ENCODE measurements at regions not wholly inside any gene's neighbourhood (a gene's known extent, or its start where the extent isn't known, plus 50 kb on each side); places are given as distances from the start of the nearest gene placed in this dataset.

DNA sequence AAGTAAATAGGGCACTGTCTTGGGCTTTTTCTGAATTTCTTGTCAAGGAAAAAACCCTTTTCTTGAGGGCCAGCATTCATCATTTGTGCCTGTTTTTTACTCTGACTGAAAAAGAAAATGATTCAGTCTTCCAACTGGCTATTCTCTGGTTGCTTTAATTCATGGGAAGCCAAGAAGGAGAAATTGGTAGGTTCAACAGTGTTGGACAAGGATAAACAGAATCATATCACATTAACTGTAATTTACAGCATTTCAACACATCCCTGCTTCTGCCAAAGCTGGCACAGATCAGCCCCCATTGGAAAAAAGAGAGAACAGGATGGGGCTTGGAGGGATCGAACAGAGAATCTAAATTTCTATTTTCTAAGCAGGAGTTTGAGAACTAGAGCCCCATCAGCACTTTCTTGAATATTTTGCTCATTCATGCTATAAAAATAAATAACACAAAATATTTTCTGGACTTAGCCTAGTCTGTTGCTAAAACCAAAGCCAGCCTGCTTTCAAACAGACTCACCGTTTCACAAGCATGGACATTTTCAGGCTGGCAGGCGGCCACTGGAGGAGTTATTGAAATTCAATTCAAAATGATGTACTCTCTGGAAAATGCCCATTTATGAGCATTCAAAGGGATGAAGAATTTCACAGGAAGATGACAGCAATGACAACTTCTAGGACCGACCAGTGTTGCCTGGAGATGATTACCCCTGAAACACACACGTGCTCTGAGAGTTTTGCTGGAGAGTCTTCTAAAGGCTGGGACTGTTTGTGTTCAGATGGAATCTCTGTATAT lies 181.2 kb downstream of the WNT5A start:
- no peak for DNase-seq
- intact Hi-C loops (cut with DNase I, micrococcal nuclease): no loop called here
- no peak for ATAC-seq

DNA sequence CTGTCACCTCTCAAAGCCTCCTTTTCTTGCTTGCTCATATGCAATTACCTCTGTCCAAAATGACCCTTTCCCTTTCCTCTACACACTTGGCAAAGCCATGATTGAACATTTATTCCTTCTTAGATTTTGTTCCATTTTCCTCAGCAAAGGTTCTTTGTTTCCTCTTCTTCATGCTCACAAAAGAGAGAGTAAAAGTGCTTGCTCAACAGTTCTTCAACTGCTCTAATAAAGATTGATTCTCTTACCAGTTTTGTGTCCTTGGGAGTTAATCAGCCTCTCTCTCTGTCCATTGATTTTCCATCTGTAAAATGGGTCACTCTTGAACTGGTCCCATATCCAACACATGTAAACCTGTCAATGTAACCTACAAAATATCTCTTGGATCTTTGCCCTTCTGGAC lies 186.4 kb downstream of the WNT5A start:
- no peak for ATAC-seq
- intact Hi-C loops (cut with DNase I, micrococcal nuclease): no loop called here
- no peak for DNase-seq

GRCh38 chr3:55297706-55298105 lies 189.4 kb downstream of the WNT5A start:
- intact Hi-C loops (cut with DNase I, micrococcal nuclease): no loop called here
- DNase-seq (no peak), ATAC-seq (no peak)

DNA sequence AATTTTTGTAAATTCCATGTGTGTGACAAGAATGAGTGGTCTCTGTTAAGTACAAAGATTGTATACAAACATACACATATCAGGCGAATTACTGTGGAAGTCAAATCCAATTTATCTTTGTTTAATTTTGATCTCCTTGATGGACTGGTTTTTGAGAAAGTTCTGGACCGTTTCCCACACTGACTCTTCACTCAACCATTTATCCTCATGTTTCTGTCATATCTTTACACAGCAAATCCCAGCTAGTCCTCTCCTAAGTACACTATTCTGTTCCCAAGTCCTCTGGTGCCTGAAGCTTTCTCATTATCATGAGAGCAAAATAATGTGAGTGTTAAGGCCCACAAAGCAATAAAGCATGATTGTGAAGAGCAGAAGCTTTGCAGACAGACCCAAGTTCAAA lies 189.9 kb downstream of the WNT5A start:
- intact Hi-C loops (cut with DNase I, micrococcal nuclease): no loop called here
- DNase-seq (no peak), ATAC-seq (no peak)

DNA sequence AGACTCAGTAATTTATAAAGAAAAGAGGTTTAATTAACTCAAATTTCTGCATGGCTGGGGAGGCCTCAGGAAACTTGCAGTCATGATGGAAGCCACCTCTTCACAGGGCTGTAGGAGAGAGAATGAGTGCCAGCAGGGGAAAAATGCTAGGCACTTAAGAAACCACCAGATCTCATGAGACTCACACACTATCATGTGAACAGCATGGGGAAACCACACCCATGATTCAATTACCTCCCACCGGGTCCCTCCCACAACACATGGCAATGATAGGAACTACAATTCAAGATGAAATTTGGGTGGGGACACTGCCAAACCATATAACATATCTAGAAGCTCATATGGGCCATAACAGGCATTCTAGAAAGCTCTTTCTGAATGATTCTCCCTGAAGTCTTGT lies 190.3 kb downstream of the WNT5A start:
- DNase-seq (no peak), ATAC-seq (no peak)
- intact Hi-C loops (cut with DNase I, micrococcal nuclease): no loop called here

- intact Hi-C loops (cut with DNase I, micrococcal nuclease): no loop called here
- no peak for ATAC-seq
Measured at GRCh38 chr3:55296030-55296429, 191.1 kb downstream of the WNT5A start.

DNA sequence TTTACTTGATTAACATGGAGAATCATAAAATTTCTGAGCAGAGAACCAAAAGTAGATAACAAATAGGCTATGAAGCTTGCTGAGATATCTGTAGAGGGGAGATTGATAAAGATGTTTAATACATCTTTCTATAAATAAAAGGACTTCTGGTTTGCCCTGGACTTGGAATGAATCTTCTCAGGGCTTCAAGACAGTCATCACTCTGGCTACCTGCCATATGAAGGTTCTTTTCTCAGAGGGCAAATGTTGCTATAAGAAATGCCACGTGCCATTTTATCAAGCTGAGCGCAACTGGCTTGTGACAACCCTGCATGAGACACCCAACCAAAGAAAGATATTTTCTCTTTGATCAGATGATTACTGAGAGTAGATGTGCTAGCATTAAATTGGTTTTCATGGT lies 192.5 kb downstream of the WNT5A start:
- intact Hi-C loops (cut with DNase I, micrococcal nuclease): no loop called here

More at GRCh38 chr3:55296030-55296429, 191.1 kb downstream of the WNT5A start:
- DNase-seq: no peak

GRCh38 chr3:55292360-55292759 lies 194.7 kb downstream of the WNT5A start:
- intact Hi-C loops (cut with DNase I, micrococcal nuclease): no loop called here
- ATAC-seq (no peak), DNase-seq (no peak)

More for the DNA sequence above, 192.5 kb downstream of the WNT5A start:
- ATAC-seq (no peak), DNase-seq (no peak)

DNA sequence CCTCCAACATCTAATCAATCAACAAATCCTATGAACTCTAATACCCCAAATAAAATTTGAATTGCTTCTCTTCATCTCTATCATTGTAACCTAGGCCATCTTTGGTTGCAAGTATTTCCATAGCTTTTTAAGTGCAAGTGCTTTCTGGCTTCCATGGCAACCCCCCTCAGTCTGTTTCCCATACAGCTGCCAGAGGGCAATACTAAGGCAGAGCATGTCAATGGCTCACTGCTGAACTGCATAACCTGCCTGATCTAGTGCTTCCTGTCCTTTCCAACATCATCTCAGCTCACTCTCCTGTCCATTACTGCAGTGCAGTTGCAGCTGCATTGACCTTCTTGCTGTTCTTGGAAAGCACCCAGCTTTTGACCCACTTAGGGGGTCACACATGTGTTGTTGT lies 198.4 kb downstream of the WNT5A start:
- intact Hi-C loops (cut with DNase I, micrococcal nuclease): no loop called here
- no peak for ATAC-seq
- DNase-seq: no peak

GRCh38 chr3:55286693-55287092 lies 200.4 kb downstream of the WNT5A start:
- DNase-seq (no peak), ATAC-seq (no peak)
- intact Hi-C loops (cut with DNase I, micrococcal nuclease): no loop called here

- intact Hi-C loops (cut with DNase I, micrococcal nuclease): no loop called here
- ATAC-seq: no peak
- DNase-seq: no peak
Measured at GRCh38 chr3:55285156-55285555, 201.9 kb downstream of the WNT5A start.

DNA sequence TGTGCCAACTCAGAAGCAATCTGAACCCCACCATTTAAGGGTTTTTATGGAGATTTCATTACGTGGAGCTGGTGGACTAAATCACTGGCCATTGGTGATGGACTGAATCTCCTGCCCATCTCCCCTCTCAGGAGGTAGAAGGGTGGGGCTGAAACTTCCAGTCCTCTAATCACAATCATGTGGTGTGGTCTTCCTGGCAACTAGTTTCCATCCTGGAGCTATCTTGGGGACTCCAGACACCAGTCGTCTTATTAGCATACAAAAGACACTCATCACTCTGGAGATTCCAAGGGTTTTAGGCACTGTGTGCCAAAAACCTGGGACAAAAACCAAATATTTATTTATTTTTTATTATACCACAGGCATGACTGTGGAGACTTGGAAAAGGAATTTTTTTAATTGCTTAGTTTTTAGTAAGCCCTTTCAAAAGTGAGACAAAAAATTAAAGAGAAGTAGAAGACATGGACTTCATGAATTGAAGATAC lies 203.6 kb downstream of the WNT5A start:
- ATAC-seq: no peak
- intact Hi-C loops (cut with DNase I, micrococcal nuclease): no loop called here
- no peak for DNase-seq

GRCh38 chr3:55282994-55283393 lies 204.1 kb downstream of the WNT5A start:
- intact Hi-C loops (cut with DNase I, micrococcal nuclease): no loop called here
- DNase-seq: no peak
- no peak for ATAC-seq

GRCh38 chr3:55272031-55272645 lies 215.0 kb downstream of the WNT5A start:
- intact Hi-C loops (cut with DNase I, micrococcal nuclease): no loop called here
- no peak for ATAC-seq

DNA sequence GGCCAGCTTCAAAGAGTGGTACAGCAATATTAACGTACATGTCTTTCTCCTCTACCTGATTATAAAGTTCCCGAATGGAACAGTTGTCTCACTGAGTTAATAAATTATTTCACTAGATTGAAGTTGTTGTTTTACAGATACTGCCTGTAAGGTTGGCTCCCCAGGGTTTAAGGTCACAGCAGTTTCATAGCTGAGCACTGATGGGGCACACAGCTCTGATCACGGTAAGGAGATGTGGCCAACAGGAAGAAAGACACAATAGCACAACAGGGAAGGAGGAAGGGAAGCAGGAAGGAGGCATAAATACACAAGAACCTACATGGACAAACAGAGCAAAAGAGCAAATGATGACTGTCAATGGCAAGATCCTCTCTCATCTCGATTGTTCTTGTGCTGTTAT lies 215.6 kb downstream of the WNT5A start:
- ATAC-seq (no peak), DNase-seq (no peak)
- intact Hi-C loops (cut with DNase I, micrococcal nuclease): no loop called here

More at GRCh38 chr3:55272031-55272645, 215.0 kb downstream of the WNT5A start:
- DNase-seq: no peak

- ATAC-seq (no peak), DNase-seq (no peak)
- intact Hi-C loops (cut with DNase I, micrococcal nuclease): no loop called here
Measured at GRCh38 chr3:55270976-55271375, 216.1 kb downstream of the WNT5A start.

DNA sequence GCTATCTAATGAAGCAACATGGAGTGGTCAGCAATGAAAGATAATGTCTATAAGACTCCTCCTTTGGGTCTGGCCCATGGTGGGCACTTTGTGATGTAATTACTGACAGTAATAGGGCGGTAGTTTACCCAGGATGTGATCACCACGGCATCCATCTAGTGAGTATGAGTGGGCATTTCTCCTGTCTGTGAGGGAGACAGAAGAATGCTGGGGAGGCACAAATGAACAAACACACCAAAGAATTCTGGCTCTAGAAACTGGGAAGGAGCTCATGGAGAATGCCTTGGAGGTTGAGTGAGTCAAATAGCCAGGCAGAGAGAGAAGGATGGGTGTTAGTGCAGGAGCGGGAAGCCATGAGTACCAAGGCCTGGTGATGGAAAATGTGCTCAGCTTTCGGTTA lies 217.5 kb downstream of the WNT5A start:
- DNase-seq: no peak
- ATAC-seq: no peak
- intact Hi-C loops (cut with DNase I, micrococcal nuclease): no loop called here

DNA sequence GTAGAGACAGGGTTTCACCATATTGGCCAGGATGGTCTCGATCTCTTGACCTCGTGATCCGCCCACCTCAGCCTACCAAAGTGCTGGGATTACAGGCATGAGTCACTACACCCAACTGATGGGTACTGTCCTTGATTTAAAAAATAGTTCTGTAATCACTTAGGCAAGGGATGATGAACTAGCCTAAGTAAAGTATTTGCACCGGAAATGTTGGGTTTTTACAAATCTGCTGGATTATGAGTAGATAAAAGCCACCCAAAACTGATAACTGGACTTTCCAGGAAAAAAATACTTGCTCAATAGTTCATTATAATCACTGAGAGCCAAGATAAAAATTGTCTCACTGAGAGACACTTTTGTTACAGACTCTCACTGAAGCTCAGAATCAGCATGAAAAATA lies 218.0 kb downstream of the WNT5A start:
- intact Hi-C loops (cut with DNase I, micrococcal nuclease): no loop called here
- no peak for ATAC-seq

DNA sequence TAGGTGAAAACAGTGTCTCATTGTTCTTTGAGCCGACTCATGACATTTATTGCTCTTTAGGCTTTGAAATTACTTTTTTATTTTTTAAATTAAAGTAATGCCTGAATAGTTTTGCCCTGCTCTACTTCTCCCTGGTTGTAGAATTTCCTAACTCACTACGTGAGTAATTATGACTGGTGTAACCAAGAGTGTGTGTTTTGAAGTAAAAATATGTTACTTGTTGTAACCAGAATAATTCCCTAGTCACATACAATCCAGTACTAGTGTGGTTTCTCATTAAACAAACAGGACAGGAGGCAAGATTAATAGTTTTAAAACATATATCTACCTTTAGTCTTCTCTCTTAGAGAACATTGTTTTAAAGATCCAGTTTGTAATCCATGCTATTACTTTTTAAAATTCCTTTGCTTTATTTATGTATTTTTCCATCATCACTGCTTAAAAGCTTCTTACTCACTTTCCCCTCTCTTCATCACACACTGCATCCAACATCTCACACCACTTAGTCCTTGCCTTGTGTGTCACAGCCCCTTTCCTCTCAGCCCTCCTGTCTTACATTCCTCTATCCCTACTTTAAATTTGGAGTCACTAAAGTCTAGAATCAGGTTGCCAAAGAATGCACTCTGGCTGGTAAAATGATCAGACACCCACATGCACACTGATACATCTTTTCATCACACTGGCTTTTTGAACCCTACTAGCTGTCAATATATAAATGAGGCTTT lies 219.7 kb downstream of the WNT5A start:
- intact Hi-C loops (cut with DNase I, micrococcal nuclease): no loop called here
- ATAC-seq (no peak), DNase-seq (no peak)

More for the DNA sequence above, 218.0 kb downstream of the WNT5A start:
- DNase-seq: no peak

GRCh38 chr3:55264919-55265318 lies 222.2 kb downstream of the WNT5A start:
- ATAC-seq (no peak), DNase-seq (no peak)
- intact Hi-C loops (cut with DNase I, micrococcal nuclease): no loop called here

Measured in left colon (tissue), 2 donors.